GM21381 (cell line): ENCODE measurements at regions not wholly inside any gene's neighbourhood (a gene's known extent, or its start where the extent isn't known, plus 50 kb on each side); places are given as distances from the start of the nearest gene placed in this dataset.

Source experiments
- ATAC-seq: cut with Tn5 transposase; IDR thresholded peaks from one replicate; pipeline ENCODE4 v1.9.1; 2021; ENCODE audit warnings: mild to moderate bottlenecking, moderate library complexity; ENCODE audit not compliant: unreplicated experiment

- ATAC-seq, result no peak
Observed at GRCh38 chr4:3831529-3832150, 65.5 kb downstream of the ADRA2C start.

- ATAC-seq, result no peak
Observed at GRCh38 chr4:3832536-3833220, 66.5 kb downstream of the ADRA2C start.

- ATAC-seq, result no peak
Observed at GRCh38 chr4:3833326-3833989, 67.3 kb downstream of the ADRA2C start.

- ATAC-seq, result no peak
Observed at GRCh38 chr4:3834186-3834662, 68.0 kb downstream of the ADRA2C start.

GRCh38 chr4:3834663-3835521, 68.7 kb downstream of the ADRA2C start:
- ATAC-seq, result no peak

GRCh38 chr4:3835527-3836405, 69.6 kb downstream of the ADRA2C start:
- no peak for ATAC-seq

- no peak for ATAC-seq
Observed at GRCh38 chr4:3836406-3836755, 70.2 kb downstream of the ADRA2C start.

GRCh38 chr4:3836756-3837601, 70.8 kb downstream of the ADRA2C start:
- no peak for ATAC-seq

GRCh38 chr4:3838437-3839380, 72.5 kb downstream of the ADRA2C start:
- ATAC-seq, result no peak

GRCh38 chr4:3845094-3845743, 79.0 kb downstream of the ADRA2C start:
- ATAC-seq, result no peak

GRCh38 chr4:3845744-3846429, 79.7 kb downstream of the ADRA2C start:
- no peak for ATAC-seq

- ATAC-seq, result no peak
Observed at GRCh38 chr4:3847211-3847940, 81.2 kb downstream of the ADRA2C start.

GRCh38 chr4:3848323-3848722, 82.1 kb downstream of the ADRA2C start:
- ATAC-seq, result no peak

- no peak for ATAC-seq
Observed at GRCh38 chr4:3849140-3849539, 83.0 kb downstream of the ADRA2C start.

- no peak for ATAC-seq
Observed at GRCh38 chr4:3850128-3850527, 83.9 kb downstream of the ADRA2C start.

GRCh38 chr4:3851211-3851610, 85.0 kb downstream of the ADRA2C start:
- no peak for ATAC-seq

GRCh38 chr4:3851881-3852280, 85.7 kb downstream of the ADRA2C start:
- ATAC-seq, result no peak
